ENCODE measurements at regions not wholly inside any gene's neighbourhood (a gene's known extent, or its start where the extent isn't known, plus 50 kb on each side); places are given as distances from the start of the nearest gene placed in this dataset.

DNA sequence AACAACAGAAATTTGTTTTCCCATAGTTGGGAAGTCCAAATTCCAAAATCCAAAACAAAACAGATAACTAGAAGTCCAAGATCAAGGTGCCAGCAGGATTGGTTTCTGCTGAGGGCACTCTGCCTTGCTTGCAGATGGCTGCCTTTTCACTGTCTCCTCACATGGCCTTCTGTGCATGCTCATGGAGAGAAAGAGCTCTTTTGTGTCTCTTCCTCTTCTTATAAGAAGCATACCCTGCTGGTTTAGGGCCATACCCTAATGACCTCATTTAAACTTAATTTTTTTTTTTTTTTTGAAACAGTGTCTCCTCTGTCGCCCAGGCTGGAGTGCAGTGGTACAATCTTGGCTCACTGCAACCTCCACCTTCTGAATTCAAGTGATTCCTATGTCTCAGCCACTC, 1974.1 kb upstream of the PCDH20 start:
- FAIRE-seq = no peak
- TF ChIP-seq POLR2A (IDR thresholded peaks at IDR 0.05; ENCODE audit: low read depth, low read length) = no peak
- DNase-seq (ENCODE audit: insufficient read length, low spot score) = no peak

GRCh38 chr13:63381078-63381859, 1965.6 kb upstream of the PCDH20 start:
- no peak for TF ChIP-seq POLR2A (IDR thresholded peaks at IDR 0.05; ENCODE audit: low read depth, low read length)
- DNase-seq (ENCODE audit: insufficient read length, low spot score) = no peak
- no peak for FAIRE-seq

DNA sequence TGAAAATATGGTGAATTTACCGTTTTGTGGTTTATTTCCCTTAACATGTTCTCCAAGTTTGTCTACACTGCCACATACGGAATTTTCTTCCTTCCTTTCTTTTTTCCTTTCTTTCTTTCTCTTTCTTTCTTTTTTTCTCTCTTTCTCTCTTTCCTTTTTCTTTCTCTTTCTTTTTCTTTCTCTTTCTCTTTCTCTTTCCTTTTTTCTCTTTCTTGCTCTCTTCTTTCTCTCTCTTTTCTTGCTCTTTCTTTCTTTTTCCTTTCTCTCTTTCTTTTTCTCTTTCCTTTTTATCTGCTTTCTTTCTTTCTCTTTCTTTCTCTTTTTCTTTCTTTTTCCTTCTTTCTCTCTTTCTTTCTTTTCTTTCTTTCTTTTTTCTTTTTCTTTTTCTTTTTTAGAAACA, 1962.3 kb upstream of the PCDH20 start:
- no peak for DNase-seq (ENCODE audit: insufficient read length, low spot score)
- no peak for TF ChIP-seq POLR2A (IDR thresholded peaks at IDR 0.05; ENCODE audit: low read depth, low read length)
- no peak for FAIRE-seq

DNA sequence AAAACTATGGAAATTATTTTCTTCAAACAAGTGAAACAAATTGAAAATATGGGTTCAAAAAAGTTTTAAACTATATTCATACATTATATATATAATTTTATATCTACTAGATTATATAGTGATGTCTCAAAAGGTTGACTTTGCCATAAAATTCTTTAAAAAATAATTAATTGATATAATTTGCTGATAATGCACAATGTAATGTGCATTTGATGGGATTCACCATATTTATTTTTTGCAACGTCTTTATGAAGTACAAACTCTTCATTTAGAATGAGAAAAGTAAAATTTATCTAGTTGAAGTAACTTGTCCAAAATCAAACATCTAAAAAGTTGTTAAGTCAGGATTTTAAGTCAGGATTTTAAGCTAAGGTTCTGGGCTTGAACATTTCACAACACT, 1954.5 kb upstream of the PCDH20 start:
- no peak for FAIRE-seq
- no peak for DNase-seq (ENCODE audit: insufficient read length, low spot score)
- TF ChIP-seq POLR2A (IDR thresholded peaks at IDR 0.05; ENCODE audit: low read depth, low read length) = no peak

GRCh38 chr13:63367522-63368198, 1952.0 kb upstream of the PCDH20 start:
- FAIRE-seq (no peak), DNase-seq (ENCODE audit: insufficient read length, low spot score) (no peak)
- TF ChIP-seq POLR2A (IDR thresholded peaks at IDR 0.05; ENCODE audit: low read depth, low read length) = no peak

- no peak for TF ChIP-seq POLR2A (IDR thresholded peaks at IDR 0.05; ENCODE audit: low read depth, low read length)
- DNase-seq (ENCODE audit: insufficient read length, low spot score) = no peak
- FAIRE-seq = no peak
These were observed 1948.5 kb upstream of the PCDH20 start for GRCh38 chr13:63364159-63364558.

- TF ChIP-seq POLR2A (IDR thresholded peaks at IDR 0.05; ENCODE audit: low read depth, low read length) = no peak
- DNase-seq (ENCODE audit: insufficient read length, low spot score) = no peak
- no peak for FAIRE-seq
These were observed 1935.9 kb upstream of the PCDH20 start for GRCh38 chr13:63351533-63351932.

- no peak for FAIRE-seq
- no peak for TF ChIP-seq POLR2A (IDR thresholded peaks at IDR 0.05; ENCODE audit: low read depth, low read length)
- no peak for DNase-seq (ENCODE audit: insufficient read length, low spot score)
These were observed 1935.4 kb upstream of the PCDH20 start for GRCh38 chr13:63351081-63351480.

GRCh38 chr13:63345835-63346234, 1930.2 kb upstream of the PCDH20 start:
- FAIRE-seq = no peak
- no peak for TF ChIP-seq POLR2A (IDR thresholded peaks at IDR 0.05; ENCODE audit: low read depth, low read length)
- no peak for DNase-seq (ENCODE audit: insufficient read length, low spot score)

- DNase-seq (ENCODE audit: insufficient read length, low spot score) (no peak), FAIRE-seq (no peak)
- no peak for TF ChIP-seq POLR2A (IDR thresholded peaks at IDR 0.05; ENCODE audit: low read depth, low read length)
These were observed 1929.1 kb upstream of the PCDH20 start for GRCh38 chr13:63344711-63345110.

DNA sequence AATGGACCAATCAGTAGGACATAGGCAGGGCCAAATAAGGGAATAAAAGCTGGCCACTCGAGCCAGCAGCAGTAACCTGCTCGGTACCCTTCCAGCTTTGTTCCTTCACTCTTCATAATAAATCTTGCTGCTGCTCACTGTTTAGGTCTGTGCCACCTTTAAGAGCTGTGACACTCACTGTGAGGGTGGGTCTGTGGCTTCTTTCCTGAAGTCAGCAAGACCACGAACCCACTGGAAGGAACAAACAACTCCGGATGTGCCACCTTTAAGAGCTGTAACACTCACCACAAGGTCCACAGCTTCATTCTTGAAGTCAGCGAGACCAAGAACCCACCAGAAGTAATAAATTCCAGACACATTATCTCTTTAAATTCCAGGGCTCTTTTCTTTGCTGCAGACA, 1922.3 kb upstream of the PCDH20 start:
- DNase-seq (ENCODE audit: insufficient read length, low spot score) (no peak), FAIRE-seq (no peak)
- no peak for TF ChIP-seq POLR2A (IDR thresholded peaks at IDR 0.05; ENCODE audit: low read depth, low read length)

DNA sequence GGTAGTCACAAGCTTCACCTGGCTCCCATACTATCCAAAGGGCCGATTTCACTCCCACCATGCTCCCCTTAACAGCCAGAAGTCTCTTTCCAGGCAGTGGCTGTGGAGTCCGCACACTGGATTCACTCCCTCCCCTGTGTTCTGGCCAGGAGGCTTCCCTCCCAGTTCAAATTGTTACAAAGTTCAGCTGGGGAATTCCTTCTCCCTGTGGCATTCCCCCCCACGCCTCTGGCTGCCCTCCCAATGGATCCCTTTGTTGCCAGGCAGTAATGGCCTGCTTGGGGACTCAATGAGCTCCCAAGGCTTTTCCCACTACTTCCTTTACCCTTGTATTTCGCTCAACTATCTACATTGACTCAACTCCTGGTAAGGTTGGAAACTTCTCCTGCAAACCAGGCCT, 1921.4 kb upstream of the PCDH20 start:
- TF ChIP-seq POLR2A (IDR thresholded peaks at IDR 0.05; ENCODE audit: low read depth, low read length) = no peak
- FAIRE-seq (no peak), DNase-seq (ENCODE audit: insufficient read length, low spot score) (no peak)

DNA sequence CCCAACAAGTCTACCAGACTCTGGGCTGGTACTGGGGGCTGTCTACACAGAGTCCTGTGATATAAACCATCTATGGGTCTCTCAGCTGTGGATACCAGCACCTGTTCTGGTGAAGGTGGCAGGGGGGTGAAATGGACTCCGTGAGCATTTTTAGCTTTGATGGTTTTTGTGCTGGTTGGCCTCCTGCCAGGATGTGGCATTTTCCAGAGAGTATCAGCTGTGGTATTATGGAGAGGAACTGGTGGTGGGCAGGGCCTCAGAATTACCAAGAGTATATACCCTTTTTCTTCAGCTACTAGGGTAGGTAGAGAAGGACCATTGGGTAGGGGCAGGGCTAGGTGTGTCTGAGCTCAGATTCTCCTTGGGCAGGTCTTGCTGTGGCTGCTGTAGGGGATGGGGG, 1920.9 kb upstream of the PCDH20 start:
- DNase-seq (ENCODE audit: insufficient read length, low spot score) = no peak
- no peak for FAIRE-seq
- no peak for TF ChIP-seq POLR2A (IDR thresholded peaks at IDR 0.05; ENCODE audit: low read depth, low read length)

DNA sequence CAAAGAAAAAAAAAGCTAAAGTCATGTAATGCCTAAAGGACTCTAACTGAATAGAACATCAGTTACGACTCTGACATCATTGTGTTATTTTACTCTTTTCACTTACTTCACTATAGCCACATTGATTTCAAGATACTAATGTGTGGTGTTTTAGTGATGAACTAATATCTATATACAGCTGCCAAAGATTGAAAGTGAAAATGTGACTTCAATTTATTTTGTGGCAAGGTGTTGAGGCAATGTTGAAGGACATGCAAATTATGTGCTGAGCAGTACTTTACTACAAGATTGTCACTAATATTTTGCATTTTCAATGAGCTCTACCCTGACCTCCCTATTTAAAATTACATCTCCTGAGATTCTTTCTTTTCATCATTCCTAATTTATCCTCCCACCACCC, 1911.9 kb upstream of the PCDH20 start:
- no peak for FAIRE-seq
- DNase-seq (ENCODE audit: insufficient read length, low spot score) = no peak
- TF ChIP-seq POLR2A (IDR thresholded peaks at IDR 0.05; ENCODE audit: low read depth, low read length) = no peak

DNA sequence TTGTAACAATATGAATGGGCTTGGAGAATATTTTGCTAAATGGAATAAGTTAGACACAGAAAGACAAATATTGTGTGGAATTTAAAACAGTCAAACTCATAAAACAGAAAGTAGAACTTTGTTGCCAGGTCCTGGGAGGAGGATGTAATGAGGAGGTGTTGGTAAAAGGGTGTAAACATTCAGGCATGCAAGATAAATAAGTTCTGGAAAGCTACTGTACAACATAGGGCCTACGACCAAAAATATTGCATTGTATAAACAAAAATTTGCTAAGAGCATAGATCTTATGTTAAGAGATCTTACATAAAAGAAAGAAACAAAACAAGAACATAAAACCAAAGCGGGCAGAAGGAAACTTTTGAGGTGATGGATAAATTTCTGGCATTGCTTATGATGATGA, 1907.8 kb upstream of the PCDH20 start:
- FAIRE-seq (no peak), DNase-seq (ENCODE audit: insufficient read length, low spot score) (no peak)
- TF ChIP-seq POLR2A (IDR thresholded peaks at IDR 0.05; ENCODE audit: low read depth, low read length) = no peak

All from H54 (cell line).